ENCODE measurements at regions not wholly inside any gene's neighbourhood (a gene's known extent, or its start where the extent isn't known, plus 50 kb on each side); places are given as distances from the start of the nearest gene placed in this dataset.
A peak's percentile ranks its signal among the peaks of the same experiment; 100 is the strongest.
"Not testable (repeated sequence)": the region's sequence is repeated elsewhere in the genome, so short reads cannot be mapped to it uniquely, and the experiment has no call there.

- TF ChIP-seq TOX (CRISPR knock-in tag; IDR thresholded peaks at IDR 0.05; ENCODE audit: borderline replicate concordance) (no peak), PATZ1 (CRISPR knock-in tag; IDR thresholded peaks at IDR 0.05; ENCODE audit: borderline replicate concordance) (no peak), ZNF70 (CRISPR knock-in tag; IDR thresholded peaks at IDR 0.05) (no peak), ZFP3 (CRISPR knock-in tag; IDR thresholded peaks at IDR 0.05) (no peak), BACH2 (CRISPR knock-in tag; IDR thresholded peaks at IDR 0.05; ENCODE audit: borderline replicate concordance) (no peak), ZFP30 (CRISPR knock-in tag; IDR thresholded peaks at IDR 0.05) (no peak), PPARA (CRISPR knock-in tag; IDR thresholded peaks at IDR 0.05; ENCODE audit: borderline replicate concordance) (no peak), ESRRG (CRISPR knock-in tag; IDR thresholded peaks at IDR 0.05) (no peak), GLIS3 (CRISPR knock-in tag; IDR thresholded peaks at IDR 0.05) (no peak), CSRNP3 (CRISPR knock-in tag; IDR thresholded peaks at IDR 0.05) (no peak), SNAI2 (CRISPR knock-in tag; IDR thresholded peaks at IDR 0.05) (no peak), ZNF565 (CRISPR knock-in tag; conservative IDR thresholded peaks at IDR 0.05; ENCODE audit: low read depth) (no peak), CREB5 (CRISPR knock-in tag; IDR thresholded peaks at IDR 0.05; ENCODE audit: low read depth) (no peak), POU6F1 (CRISPR knock-in tag; IDR thresholded peaks at IDR 0.05; ENCODE audit: borderline replicate concordance, low read depth) (no peak), TCF4 (CRISPR knock-in tag; IDR thresholded peaks at IDR 0.05; ENCODE audit: borderline replicate concordance) (no peak)
- no peak for ATAC-seq
Observed at GRCh38 chr2:228359473-228359872, 178.0 kb upstream of the SPHKAP start.

- TF ChIP-seq SNAI2 (CRISPR knock-in tag; IDR thresholded peaks at IDR 0.05) (no peak), ZFP3 (CRISPR knock-in tag; IDR thresholded peaks at IDR 0.05) (no peak), TCF4 (CRISPR knock-in tag; IDR thresholded peaks at IDR 0.05; ENCODE audit: borderline replicate concordance) (no peak), PPARA (CRISPR knock-in tag; IDR thresholded peaks at IDR 0.05; ENCODE audit: borderline replicate concordance) (no peak)
- 0 out of 3 replicates have a peak, but pooled peaks have one; percentile 36 for ATAC-seq
Observed at GRCh38 chr2:228355897-228356296, 174.4 kb upstream of the SPHKAP start.

- not testable (repeated sequence) for ATAC-seq
Observed at GRCh38 chr2:228352980-228353379, 171.5 kb upstream of the SPHKAP start.

GRCh38 chr2:228352048-228352447 is 170.6 kb upstream of the SPHKAP start:
- TF ChIP-seq TCF4 (CRISPR knock-in tag; IDR thresholded peaks at IDR 0.05; ENCODE audit: borderline replicate concordance): no peak
- no peak for TF ChIP-seq POU6F1 (CRISPR knock-in tag; IDR thresholded peaks at IDR 0.05; ENCODE audit: borderline replicate concordance, low read depth)
- no peak for TF ChIP-seq ZC3H10 (CRISPR knock-in tag; IDR thresholded peaks at IDR 0.05)
- no peak for TF ChIP-seq ESRRG (CRISPR knock-in tag; IDR thresholded peaks at IDR 0.05)
- TF ChIP-seq ARNTL (CRISPR knock-in tag; IDR thresholded peaks at IDR 0.05; ENCODE audit: borderline replicate concordance, low read depth): no peak
- no peak for TF ChIP-seq CREB5 (CRISPR knock-in tag; IDR thresholded peaks at IDR 0.05; ENCODE audit: low read depth)
- TF ChIP-seq PATZ1 (CRISPR knock-in tag; IDR thresholded peaks at IDR 0.05; ENCODE audit: borderline replicate concordance): no peak
- ATAC-seq: no peak

All from SK-N-SH treated with all-trans-retinoic acid at 6 μM for 48 hours (cell line).